ENCODE measurements at regions not wholly inside any gene's neighbourhood (a gene's known extent, or its start where the extent isn't known, plus 50 kb on each side); places are given as distances from the start of the nearest gene placed in this dataset.
"Not testable (repeated sequence)": the region's sequence is repeated elsewhere in the genome, so short reads cannot be mapped to it uniquely, and the experiment has no call there.

- TF ChIP-seq, protein P1, sequence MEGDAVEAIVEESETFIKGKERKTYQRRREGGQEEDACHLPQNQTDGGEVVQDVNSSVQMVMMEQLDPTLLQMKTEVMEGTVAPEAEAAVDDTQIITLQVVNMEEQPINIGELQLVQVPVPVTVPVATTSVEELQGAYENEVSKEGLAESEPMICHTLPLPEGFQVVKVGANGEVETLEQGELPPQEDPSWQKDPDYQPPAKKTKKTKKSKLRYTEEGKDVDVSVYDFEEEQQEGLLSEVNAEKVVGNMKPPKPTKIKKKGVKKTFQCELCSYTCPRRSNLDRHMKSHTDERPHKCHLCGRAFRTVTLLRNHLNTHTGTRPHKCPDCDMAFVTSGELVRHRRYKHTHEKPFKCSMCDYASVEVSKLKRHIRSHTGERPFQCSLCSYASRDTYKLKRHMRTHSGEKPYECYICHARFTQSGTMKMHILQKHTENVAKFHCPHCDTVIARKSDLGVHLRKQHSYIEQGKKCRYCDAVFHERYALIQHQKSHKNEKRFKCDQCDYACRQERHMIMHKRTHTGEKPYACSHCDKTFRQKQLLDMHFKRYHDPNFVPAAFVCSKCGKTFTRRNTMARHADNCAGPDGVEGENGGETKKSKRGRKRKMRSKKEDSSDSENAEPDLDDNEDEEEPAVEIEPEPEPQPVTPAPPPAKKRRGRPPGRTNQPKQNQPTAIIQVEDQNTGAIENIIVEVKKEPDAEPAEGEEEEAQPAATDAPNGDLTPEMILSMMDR (IDR thresholded peaks at IDR 0.05; ENCODE audit: borderline replicate concordance, insufficient read depth, low read depth, low read length) = no peak
Observed at GRCh38 chr10:128576336-128576735, 450.1 kb upstream of the MKI67 start.

GRCh38 chr10:128576943-128577670 is 450.9 kb upstream of the MKI67 start:
- H3K4me3 ChIP-seq (ENCODE audit: low read depth, low read length) = no peak overlapping the region
- TF ChIP-seq, protein P1 (IDR thresholded peaks at IDR 0.05; ENCODE audit: borderline replicate concordance, insufficient read depth, low read depth, low read length) = no peak

More at GRCh38 chr10:128576336-128576735, 450.1 kb upstream of the MKI67 start:
- no peak overlapping the region for H3K4me3 ChIP-seq (ENCODE audit: low read depth, low read length)

GRCh38 chr10:128577958-128578750 is 451.9 kb upstream of the MKI67 start:
- no peak overlapping the region for H3K4me3 ChIP-seq (ENCODE audit: low read depth, low read length)
- TF ChIP-seq, protein P1 (IDR thresholded peaks at IDR 0.05; ENCODE audit: borderline replicate concordance, insufficient read depth, low read depth, low read length) = no peak

DNA sequence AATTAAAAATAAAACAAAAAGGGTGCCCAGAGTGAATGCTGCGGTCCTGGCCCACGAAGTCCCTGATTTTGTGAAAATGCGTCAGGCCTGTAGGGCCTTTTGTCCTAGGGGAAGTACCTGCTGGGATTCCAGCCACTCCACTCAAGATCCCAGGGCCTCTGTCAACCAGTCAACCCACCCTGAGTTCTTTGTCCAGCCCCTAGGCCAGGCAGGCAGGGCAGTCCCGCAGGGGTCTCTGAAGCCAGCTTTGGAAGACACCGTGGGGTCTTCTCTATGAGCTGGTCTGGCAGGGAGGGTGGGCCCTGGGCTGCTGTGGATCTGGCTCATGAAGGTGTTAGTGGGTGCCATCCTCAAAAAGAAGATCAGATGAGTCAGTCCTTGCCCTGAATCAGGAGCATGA is 452.5 kb upstream of the MKI67 start:
- no peak overlapping the region for H3K4me3 ChIP-seq (ENCODE audit: low read depth, low read length)
- TF ChIP-seq, protein P1 (IDR thresholded peaks at IDR 0.05; ENCODE audit: borderline replicate concordance, insufficient read depth, low read depth, low read length) = no peak

- H3K4me3 ChIP-seq (ENCODE audit: low read depth, low read length) = no peak overlapping the region
- TF ChIP-seq, protein P1 (IDR thresholded peaks at IDR 0.05; ENCODE audit: borderline replicate concordance, insufficient read depth, low read depth, low read length) = no peak
Observed at GRCh38 chr10:128579280-128579865, 453.1 kb upstream of the MKI67 start.

- TF ChIP-seq, protein P1 (IDR thresholded peaks at IDR 0.05; ENCODE audit: borderline replicate concordance, insufficient read depth, low read depth, low read length) = no peak
- no peak overlapping the region for H3K4me3 ChIP-seq (ENCODE audit: low read depth, low read length)
Observed at GRCh38 chr10:128579901-128580300, 453.7 kb upstream of the MKI67 start.

- H3K4me3 ChIP-seq (ENCODE audit: low read depth, low read length) = not testable (repeated sequence)
Observed at GRCh38 chr10:128583125-128583524, 456.9 kb upstream of the MKI67 start.

- not testable (repeated sequence) for H3K4me3 ChIP-seq (ENCODE audit: low read depth, low read length)
Observed at GRCh38 chr10:128586599-128586998, 460.4 kb upstream of the MKI67 start.
